ENCODE measurements at regions not wholly inside any gene's neighbourhood (a gene's known extent, or its start where the extent isn't known, plus 50 kb on each side); places are given as distances from the start of the nearest gene placed in this dataset.

GRCh38 chr9:36746415-36746814 is 173.7 kb downstream of the MELK start:
- TF ChIP-seq CTCF (IDR thresholded peaks at IDR 0.05) = no peak
- no peak for TF ChIP-seq EZH2phosphoT487 (IDR thresholded peaks at IDR 0.05)

Measured in neural progenitor cell (in vitro differentiated cells).